Embryonic facial prominence (tissue), 1 donor: ENCODE measurements at regions not wholly inside any gene's neighbourhood (a gene's known extent, or its start where the extent isn't known, plus 50 kb on each side); places are given as distances from the start of the nearest gene placed in this dataset.
"Not testable (repeated sequence)": the region's sequence is repeated elsewhere in the genome, so short reads cannot be mapped to it uniquely, and the experiment has no call there.

ENCODE experiments used
- DNase-seq: peaks from one replicate; pipeline ENCODE4 v3.0.0-alpha.2; 2016; ENCODE audit errors: extremely low spot score

DNA sequence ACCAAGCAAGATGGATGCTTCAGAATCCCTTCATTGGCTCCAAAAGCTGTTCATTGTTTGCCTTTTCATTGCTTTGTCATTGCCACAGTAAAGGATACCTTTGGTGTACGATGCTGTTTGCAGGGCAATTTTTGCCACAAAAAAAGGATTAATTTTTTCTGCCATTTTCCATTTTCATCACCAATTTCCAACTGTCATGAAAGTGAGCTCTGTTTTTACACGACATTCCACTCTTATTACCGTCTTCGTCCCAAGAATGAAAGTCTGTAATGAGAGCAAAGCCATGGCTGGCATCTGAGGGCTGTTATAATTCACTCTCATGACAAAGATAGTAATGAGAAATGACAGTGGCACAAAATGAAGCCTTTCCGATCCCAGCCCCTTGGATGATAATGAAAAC lies 272.7 kb upstream of the DCN start:
- DNase-seq = no peak

DNA sequence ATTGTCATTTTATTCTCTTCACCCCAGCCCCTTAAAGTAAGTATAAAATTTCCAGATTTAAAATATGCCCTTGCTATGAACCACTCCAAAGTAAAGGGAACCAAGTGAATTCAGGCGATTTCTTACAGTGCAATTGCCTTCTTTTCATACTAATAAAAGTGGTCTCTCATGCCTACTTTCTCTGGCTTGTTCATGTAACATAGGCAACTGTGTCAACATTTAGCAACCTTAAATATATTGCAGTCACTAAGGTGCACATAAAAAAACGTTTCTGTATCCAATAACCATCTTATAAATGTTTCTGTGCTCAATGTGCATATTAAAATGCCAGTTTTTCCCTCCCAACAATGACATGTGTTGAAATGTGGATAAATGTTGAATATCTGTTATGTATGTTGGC lies 271.6 kb upstream of the DCN start:
- no peak for DNase-seq

DNA sequence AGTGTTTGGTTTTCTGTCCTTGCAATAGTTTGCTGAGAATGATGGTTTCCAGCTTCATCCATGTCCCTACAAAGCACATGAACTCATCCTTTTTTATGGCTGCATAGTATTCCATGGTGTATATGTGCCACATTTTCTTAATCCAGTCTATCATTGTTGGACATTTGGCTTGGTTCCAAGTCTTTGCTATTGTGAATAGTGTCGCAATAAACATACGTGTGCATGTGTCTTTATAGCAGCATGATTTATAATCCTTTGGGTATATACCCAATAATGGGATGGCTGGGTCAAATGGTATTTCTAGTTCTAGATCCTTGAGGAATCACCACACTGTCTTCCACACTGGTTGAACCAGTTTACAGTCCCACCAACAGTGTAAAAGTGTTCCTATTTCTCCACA lies 269.8 kb upstream of the DCN start:
- not testable (repeated sequence) for DNase-seq

- DNase-seq = no peak
Observed at GRCh38 chr12:91441993-91442952, 259.7 kb upstream of the DCN start.

GRCh38 chr12:91441246-91441645 lies 258.6 kb upstream of the DCN start:
- DNase-seq = no peak

DNA sequence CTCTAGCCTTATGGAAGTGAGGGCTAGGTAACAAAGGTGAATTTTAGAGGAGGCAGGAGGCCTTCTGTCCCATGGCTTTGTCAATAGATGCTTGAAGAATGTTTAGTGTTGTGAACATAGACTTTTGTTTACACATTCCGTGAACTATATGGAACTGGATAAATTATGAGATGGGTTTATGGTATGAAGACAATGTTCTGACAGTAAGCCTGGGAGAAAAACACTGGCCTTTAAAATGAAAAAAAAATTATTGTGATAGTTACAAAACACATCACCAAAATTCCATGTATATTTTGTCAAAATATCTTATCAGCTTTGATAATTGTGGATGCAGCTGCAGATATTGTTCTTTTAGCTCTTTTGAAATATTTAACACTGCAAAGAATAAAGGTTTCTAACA lies 251.5 kb upstream of the DCN start:
- DNase-seq = no peak

DNA sequence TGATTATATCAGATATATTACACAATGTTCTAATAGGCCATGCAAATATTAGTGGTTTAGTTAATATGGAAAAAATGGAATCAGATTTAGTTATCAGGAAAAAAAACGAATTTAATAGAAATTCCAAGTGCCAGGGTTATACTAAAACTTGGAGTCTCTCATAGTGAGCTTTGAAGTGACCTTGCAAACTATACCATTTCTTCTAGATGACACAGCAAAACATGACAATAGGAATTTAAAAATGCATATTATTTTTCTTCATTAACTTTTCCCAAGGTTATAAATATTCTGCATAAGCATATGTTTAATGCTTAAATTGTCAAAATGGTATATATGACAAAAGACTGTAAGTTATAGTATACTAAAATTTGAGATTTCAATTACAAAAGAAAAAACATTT lies 250.1 kb upstream of the DCN start:
- DNase-seq = no peak

DNA sequence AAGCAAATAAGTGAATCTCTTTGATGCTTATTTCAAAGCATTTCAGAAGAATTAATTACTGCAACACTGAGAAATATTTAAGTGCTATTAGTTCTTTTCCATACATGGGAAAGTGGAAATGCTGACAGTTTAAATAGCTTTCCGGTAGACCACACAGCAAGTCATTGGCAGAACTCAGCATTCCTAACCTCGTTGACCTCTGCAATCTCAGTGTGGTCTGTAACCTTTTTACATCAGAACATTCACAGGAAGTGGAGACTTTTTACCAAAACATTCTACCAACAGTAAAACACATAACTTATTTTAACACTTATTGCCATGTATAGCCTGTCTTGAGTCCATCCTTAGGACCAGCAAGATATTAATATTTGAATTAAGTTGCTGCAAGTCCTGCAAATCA lies 249.5 kb upstream of the DCN start:
- DNase-seq = no peak

DNA sequence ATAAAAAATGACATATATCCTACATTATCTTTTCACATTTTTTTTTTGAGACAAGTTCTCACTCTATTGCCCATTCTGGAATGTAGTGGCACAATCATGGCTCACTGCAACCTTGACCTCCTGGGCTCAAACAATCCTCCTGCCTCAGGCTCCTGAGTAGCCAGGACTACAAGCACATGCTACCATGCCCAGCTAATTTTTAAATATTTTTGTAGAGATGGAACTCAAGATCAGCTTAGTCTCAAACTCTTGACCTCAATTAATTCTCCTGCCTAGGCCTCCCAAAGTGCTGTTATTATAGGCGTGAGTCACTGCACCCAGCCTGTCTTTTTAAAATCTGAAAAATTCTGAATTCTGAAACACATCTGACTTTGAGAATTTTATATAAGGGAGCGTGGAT lies 241.9 kb upstream of the DCN start:
- no peak for DNase-seq

GRCh38 chr12:91423693-91424050 lies 241.1 kb upstream of the DCN start:
- no peak for DNase-seq

DNA sequence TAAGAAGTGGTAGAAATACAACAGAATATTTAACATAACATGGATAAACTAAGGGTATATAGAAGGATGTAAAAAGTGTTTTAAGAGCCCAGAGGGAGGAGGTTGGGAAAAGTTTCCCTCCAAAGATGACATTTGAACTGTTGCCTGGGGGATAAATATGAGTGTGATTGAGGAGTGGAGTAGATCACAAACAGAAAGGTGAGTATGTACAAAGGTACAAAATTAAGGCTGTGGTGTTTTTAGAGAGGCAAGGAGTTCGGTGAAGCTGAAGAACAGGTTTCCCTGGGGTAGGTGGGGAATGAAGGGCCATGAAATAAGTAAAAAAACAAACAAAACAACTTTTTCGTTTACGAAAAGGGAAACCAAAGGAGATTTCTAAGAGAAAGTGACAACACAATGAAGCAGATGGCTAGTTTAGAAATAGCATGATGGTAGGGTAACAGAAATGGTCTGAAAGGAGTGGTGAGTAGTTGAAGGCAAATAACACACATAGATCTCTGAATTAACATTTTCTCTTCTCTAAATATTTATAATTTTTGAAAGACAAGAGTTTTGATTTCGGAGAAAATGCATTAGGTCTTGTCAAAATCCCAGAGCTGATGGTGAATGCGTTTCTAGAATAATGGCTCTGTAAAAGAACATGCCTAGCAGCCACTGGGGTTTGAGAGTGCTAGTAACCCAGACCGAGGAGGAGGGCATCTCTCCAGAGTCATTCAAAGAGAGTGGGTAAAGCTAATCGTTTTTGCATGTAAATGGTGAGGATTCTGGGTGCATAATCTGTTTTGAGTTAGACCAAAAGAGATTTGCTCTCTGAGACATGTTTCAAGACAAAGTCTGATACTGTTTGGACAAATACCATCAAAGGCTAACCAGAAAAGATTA lies 240.4 kb upstream of the DCN start:
- no peak for DNase-seq

DNA sequence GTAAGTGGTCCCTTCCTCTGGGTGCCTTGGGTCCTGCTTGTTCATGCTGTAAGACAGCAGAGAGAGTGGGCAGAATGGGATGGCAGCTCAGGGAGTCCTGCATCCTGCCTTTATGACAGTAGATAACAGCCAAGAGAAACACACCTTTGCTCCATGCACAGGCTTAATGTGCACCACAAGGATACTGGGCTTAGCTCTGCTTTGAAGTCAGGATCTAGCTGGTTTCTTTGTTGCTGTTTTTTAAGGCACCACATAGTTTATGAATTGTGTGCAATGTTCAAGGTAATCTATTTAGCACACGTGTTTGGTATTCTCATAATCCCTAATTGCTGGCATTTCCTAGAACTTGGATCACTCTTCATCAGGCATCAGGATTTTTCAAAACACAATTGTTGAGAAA lies 239.5 kb upstream of the DCN start:
- DNase-seq = no peak

DNA sequence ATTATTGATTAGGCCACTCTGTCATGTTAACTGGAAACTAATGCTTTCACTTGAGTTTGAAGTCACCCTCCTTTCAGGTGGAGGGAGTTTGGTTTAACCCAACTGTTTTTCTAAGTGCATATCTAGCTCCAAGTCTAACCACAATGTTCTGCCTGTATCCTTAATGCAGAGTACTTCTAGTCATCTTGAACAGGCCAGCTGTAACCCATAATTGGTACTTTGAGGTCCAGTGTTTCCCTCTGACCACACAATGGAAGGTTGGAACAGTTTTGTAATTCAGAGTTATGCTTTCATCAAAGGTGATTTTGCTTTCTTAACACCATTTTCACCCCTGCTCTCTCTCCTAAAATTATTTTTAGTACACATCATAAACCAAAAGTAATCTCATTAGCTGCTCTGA lies 237.2 kb upstream of the DCN start:
- DNase-seq = no peak

DNA sequence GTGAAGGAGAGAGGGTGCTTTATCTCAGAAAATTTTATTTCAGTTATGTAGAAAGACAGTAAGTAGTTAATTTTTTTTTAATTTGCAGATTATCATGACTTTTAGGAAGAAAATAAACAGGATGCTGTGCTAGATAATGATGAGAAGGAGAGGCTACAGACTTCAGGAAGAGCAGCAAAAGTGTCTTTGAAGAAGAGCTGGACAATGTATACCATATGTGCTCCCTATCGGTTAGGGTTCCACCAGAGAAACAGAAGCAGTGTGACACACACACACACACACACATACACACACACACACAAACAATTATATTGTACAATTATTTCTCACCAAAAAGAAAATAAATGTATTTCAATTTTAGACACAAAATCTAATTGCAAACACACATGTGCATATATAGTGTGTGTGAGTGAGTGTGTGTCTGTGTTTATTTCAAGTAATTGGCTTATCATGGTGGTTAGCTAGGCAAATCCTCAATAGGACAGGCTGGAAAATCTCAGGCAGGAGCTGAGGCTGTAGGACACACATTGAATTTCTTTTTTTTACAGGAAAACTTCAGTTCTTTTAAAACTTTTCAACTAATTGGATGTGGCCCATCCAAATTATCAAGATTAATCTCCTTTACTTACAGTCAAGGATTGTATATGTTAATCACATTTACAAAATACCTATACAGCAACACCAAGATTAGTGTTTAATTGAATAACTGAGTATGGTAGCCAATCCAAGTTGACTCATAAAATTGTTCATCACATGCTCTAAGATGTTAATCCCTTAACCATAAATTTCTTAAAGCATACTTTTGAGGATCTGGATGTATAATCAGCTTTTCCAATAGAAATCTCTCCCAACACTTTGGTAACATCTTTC lies 235.8 kb upstream of the DCN start:
- no peak for DNase-seq

GRCh38 chr12:91417650-91418049 lies 235.0 kb upstream of the DCN start:
- no peak for DNase-seq

DNA sequence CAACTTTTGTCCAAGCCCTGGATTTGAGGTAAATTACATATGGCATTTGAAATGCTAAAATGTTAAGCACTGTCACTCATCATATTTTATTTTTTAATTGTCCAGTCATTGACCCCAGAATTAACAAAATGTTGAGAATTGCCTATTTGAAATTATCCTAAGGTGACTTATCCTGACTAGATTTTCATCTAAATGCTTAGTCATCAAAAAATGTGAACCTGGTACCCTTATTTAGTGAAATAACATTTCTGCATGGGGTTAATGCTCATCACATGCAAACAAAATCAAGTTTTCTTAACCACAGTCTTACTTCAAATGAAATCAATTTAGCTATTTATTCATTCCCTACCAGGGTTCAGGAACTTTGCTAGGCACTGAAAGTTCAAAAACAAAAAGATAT lies 232.0 kb upstream of the DCN start:
- no peak for DNase-seq

- DNase-seq = peak; percentile 52
Observed at GRCh38 chr12:91413581-91414546, 231.2 kb upstream of the DCN start.

GRCh38 chr12:91406920-91407341 lies 224.3 kb upstream of the DCN start:
- DNase-seq = no peak

DNA sequence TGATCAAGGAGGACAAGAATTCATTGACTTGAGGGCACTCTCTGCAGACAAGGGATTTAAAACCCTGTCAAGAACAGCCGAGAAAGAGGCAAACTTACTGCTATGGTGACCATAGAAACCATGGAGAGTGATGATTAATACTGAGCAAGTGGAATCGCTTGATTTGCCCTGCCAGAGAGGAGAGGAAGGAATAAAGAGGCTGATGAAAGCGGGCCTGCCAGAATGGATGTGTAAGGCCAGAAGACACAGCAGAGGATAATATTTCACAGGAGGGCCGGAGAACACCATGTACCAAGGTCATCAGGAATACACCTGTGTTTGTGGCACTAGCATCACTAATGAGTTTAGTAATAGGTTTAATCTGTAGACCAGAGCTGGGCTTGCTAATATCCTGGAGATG lies 221.8 kb upstream of the DCN start:
- DNase-seq = no peak

DNA sequence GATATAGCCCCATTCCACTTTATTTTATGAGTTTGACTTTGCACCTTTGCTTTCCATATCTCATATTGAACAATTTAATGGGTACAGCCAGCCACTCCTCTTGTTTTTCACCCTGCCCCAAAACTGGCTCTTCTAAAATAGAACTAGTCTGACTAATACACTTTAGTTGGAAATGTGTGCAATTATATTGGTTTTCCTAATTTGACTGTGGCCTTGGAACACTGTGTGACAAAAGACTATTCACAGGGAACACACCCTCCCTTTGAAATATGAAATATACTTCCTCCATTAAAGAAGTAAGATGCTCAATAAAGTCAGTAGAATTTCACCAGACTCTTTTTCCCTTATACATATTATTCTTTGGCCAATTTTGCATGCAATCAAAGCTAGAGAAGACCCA lies 218.6 kb upstream of the DCN start:
- DNase-seq = no peak

DNA sequence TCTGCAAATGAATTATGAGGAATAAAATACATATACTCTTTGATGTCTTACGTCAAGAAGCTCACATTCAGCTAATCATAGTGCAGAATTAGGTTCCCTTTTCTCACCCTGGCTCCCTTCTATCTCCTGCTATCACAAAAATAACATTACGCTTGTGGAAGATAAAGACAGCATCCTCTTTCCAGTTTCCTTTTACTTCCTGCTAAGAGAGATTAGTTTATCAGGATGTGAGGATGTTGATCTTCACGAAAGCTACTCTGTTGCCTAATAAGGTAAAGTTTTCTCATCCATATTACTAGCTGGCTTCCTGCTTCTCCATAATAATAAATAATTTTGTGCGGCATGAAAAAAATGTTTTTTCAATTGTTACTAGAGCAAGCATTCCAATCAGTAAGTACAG lies 217.7 kb upstream of the DCN start:
- DNase-seq = no peak
